ENCODE measurements at regions not wholly inside any gene's neighbourhood (a gene's known extent, or its start where the extent isn't known, plus 50 kb on each side); places are given as distances from the start of the nearest gene placed in this dataset.

DNA sequence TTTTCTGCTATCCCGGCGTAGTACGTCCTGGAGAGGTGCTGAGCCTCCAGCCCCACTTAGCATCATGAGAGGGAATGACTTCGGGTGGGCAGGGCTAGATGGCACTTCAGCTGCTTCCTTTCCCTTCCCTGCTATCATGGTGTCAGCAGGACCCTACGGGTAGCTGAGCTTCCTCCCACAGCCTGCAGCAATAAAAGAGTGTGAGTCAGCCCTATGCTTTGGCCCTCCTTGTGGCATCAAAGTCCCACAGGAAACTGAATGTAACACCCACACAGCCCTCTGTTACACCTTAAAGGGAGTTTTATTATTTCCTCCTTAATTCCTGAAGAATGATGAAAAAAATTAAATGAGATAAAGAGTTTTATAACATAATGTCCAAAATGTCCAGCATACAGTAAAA is 458.1 kb downstream of the RPS24 start:
- Histone ChIP-seq H3K36me3 (no peaks in the 10 kb centered on the region), H3K9me3 (no peaks in the 10 kb centered on the region; the same call in 1 of the 2 replicates), H3K27me3 (no peaks in the 10 kb centered on the region), H3K4me1 (no peaks in the 10 kb centered on the region), H3K4me3 (ENCODE audit: low read depth, low read length) (no peak overlapping the region)
- TF ChIP-seq, protein P1, sequence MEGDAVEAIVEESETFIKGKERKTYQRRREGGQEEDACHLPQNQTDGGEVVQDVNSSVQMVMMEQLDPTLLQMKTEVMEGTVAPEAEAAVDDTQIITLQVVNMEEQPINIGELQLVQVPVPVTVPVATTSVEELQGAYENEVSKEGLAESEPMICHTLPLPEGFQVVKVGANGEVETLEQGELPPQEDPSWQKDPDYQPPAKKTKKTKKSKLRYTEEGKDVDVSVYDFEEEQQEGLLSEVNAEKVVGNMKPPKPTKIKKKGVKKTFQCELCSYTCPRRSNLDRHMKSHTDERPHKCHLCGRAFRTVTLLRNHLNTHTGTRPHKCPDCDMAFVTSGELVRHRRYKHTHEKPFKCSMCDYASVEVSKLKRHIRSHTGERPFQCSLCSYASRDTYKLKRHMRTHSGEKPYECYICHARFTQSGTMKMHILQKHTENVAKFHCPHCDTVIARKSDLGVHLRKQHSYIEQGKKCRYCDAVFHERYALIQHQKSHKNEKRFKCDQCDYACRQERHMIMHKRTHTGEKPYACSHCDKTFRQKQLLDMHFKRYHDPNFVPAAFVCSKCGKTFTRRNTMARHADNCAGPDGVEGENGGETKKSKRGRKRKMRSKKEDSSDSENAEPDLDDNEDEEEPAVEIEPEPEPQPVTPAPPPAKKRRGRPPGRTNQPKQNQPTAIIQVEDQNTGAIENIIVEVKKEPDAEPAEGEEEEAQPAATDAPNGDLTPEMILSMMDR (IDR thresholded peaks at IDR 0.05; ENCODE audit: low read depth, low read length): no peak
- no peak for DNase-seq

DNA sequence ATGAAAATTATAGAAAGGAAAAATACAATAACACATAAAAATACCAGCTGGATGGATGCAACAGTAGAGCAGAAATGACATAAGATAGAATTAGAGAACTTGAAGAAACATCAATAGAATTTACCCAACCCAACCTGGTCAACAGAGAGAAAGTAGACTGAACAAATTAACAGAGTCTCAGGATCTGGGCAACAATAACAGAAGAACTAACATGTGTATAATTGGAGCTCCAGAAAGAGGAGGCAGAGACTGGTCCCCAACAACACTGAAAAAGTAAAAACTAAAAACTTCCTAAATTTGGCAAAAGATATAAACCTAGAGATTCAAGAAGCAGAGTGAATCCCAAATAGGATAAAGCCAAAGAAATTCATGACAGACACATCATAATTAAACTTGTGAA is 458.8 kb downstream of the RPS24 start:
- TF ChIP-seq, protein P1 (IDR thresholded peaks at IDR 0.05; ENCODE audit: low read depth, low read length): no peak
- DNase-seq: no peak
- Histone ChIP-seq H3K9me3 (no peaks in the 10 kb centered on the region; the same call in 1 of the 2 replicates), H3K36me3 (no peaks in the 10 kb centered on the region), H3K4me1 (no peaks in the 10 kb centered on the region), H3K4me3 (ENCODE audit: low read depth, low read length) (no peak overlapping the region), H3K27me3 (no peaks in the 10 kb centered on the region)

DNA sequence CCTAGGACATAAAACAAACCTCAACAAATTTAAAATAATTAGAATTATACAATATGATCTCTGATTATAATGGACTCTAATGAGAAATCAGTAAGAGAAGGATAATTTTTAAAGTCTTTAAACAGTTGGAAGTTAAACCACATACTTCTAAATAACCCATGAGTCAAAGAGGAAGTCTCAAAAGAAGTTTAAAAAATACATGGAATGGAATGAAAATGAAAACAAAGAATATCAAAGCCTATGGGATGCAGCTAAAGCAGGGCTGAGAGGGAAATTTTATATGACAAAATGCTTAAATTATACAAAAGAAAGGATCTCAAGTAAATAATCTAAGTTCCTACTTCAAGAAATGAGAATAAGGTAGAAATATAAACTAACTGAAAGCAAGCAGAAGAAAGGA is 460.5 kb downstream of the RPS24 start:
- Histone ChIP-seq H3K9me3 (no peaks in the 10 kb centered on the region; the same call in 1 of the 2 replicates), H3K4me1 (no peaks in the 10 kb centered on the region), H3K27me3 (no peaks in the 10 kb centered on the region), H3K4me3 (ENCODE audit: low read depth, low read length) (no peak overlapping the region), H3K36me3 (no peaks in the 10 kb centered on the region)
- TF ChIP-seq, protein P1 (IDR thresholded peaks at IDR 0.05; ENCODE audit: low read depth, low read length): no peak
- no peak for DNase-seq

DNA sequence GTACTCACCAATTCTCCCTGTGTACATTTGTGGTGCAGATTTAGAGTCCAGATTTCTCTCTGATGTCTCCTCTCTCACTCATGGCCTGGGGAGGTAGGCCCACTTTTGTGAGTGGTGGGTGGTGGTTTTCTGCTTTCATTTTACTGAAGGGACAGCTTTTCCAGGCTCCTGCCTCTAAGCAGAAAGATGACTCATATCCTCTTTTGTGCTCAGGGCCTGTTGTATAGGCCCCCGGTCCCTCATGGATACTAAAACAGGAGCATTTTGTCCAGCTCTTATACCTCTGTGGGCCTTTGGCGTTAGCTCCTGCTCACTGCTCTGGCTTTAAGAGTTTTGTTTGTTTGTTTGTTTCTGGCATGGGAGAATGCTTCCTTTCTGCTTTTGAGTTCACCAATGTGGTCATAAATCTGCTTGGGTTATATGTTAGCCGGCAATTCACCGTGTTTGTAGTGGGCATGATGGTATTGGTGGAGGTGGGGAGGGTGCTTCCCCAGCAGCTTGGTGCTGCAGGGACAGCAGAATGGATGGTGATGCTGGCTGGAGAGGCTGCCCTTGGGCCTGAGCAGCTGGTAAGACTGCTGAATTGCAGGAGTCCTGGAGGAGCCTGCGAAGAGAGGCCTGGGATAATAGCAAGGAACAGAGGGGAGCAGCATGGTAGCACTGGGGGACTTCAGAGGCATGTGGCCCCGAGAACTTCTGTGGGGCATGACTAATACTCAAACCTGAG is 468.7 kb downstream of the RPS24 start:
- DNase-seq: no peak
- TF ChIP-seq, protein P1 (IDR thresholded peaks at IDR 0.05; ENCODE audit: low read depth, low read length): no peak
- no peaks in the 10 kb centered on the region for H3K27me3 ChIP-seq
- no peaks in the 10 kb centered on the region for H3K9me3 ChIP-seq
- H3K4me3 ChIP-seq (ENCODE audit: low read depth, low read length): no peak overlapping the region
- peaks cover 6% of the 10 kb centered on the region for H3K4me1 ChIP-seq
- H3K36me3 ChIP-seq: no peaks in the 10 kb centered on the region

DNA sequence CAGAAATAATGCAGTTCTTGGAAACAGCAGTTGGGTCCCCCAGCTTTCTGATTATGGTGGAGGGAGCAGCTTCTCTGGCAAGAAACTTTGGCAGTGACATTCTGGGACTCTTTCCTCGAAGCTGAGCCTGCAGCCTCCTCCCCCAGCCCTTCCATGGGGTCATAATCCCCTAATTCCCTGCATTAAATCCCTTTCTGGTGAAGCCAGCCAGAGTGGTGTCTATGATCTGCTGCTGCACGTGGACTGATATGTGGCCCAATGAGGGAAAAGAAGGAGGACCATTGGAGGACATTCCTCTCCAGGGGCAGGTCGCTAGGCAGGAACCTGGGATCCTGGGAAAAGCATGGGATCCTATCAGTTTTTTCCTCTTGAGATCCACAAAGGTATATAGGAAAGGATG is 470.5 kb downstream of the RPS24 start:
- no peaks in the 10 kb centered on the region for H3K9me3 ChIP-seq
- H3K36me3 ChIP-seq: no peaks in the 10 kb centered on the region
- TF ChIP-seq, protein P1 (IDR thresholded peaks at IDR 0.05; ENCODE audit: low read depth, low read length): no peak
- H3K4me3 ChIP-seq (ENCODE audit: low read depth, low read length): no peak overlapping the region
- H3K27me3 ChIP-seq: no peaks in the 10 kb centered on the region
- H3K4me1 ChIP-seq: peaks cover 6% of the 10 kb centered on the region
- no peak for DNase-seq

DNA sequence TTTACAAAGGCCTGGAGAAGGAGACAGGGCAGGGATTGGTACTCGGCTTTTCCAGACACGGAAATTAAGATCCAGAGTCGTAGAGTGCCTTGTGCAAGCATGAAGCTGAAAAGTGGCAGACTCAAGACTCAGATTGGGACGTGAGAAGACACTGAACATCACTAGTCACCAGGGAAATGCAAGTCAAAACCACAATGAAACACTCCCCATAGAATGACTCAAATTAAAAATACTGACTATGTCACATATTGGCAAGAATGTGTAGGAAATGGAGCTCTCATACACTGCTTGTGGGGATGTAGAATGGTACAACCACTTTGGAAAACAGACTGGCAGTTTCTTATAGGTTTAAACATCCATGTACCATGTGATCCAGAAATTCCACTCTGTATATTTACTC is 472.0 kb downstream of the RPS24 start:
- no peak for DNase-seq
- no peak overlapping the region for H3K4me3 ChIP-seq (ENCODE audit: low read depth, low read length)
- TF ChIP-seq, protein P1 (IDR thresholded peaks at IDR 0.05; ENCODE audit: low read depth, low read length): no peak
- no peaks in the 10 kb centered on the region for H3K36me3 ChIP-seq
- peaks cover 6% of the 10 kb centered on the region for H3K4me1 ChIP-seq
- H3K27me3 ChIP-seq: no peaks in the 10 kb centered on the region
- no peaks in the 10 kb centered on the region for H3K9me3 ChIP-seq
